ENCODE measurements at regions not wholly inside any gene's neighbourhood (a gene's known extent, or its start where the extent isn't known, plus 50 kb on each side); places are given as distances from the start of the nearest gene placed in this dataset.

GRCh38 chr13:34300559-34300958 lies 482.6 kb downstream of the RFC3 start:
- no peak for DNase-seq (ENCODE audit: low read depth)
- no peak for TF ChIP-seq CTCF (conservative IDR thresholded peaks at IDR 0.05; ENCODE audit: low read length)
- H3K4me3 ChIP-seq (ENCODE audit: low read length): no peak overlapping the region

DNA sequence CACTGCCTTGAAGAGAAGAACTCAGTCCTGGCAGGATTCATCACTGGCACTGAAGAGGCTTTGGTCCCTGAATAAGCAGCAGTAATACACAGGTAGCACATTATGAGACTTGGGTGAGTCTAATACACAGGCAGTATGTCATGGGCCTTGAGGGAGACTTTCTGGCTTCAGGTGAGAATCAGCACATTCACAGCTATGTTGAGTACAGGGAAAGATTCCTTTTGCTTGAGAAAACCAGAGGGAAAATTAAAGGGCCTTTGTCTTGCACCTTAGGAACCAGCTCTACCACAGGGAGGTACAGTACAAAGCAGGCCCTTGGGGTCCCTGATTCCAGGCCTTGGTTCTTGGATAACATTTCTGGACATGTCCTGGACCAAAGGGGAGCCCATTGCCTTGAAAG lies 484.6 kb downstream of the RFC3 start:
- no peak overlapping the region for H3K4me3 ChIP-seq (ENCODE audit: low read length)
- TF ChIP-seq CTCF (conservative IDR thresholded peaks at IDR 0.05; ENCODE audit: low read length): no peak
- no peak for DNase-seq (ENCODE audit: low read depth)

- DNase-seq (ENCODE audit: low read depth): no peak
- TF ChIP-seq CTCF (conservative IDR thresholded peaks at IDR 0.05; ENCODE audit: low read length): no peak
These were observed 485.4 kb downstream of the RFC3 start for GRCh38 chr13:34303346-34303745.

GRCh38 chr13:34307607-34308006 lies 489.7 kb downstream of the RFC3 start:
- no peak for DNase-seq (ENCODE audit: low read depth)
- TF ChIP-seq CTCF (conservative IDR thresholded peaks at IDR 0.05; ENCODE audit: low read length): no peak
- H3K4me3 ChIP-seq (ENCODE audit: low read length): no peak overlapping the region

More at GRCh38 chr13:34303346-34303745, 485.4 kb downstream of the RFC3 start:
- H3K4me3 ChIP-seq (ENCODE audit: low read length): no peak overlapping the region

- H3K4me3 ChIP-seq (ENCODE audit: low read length): no peak overlapping the region
- peak; percentile 85 for DNase-seq (ENCODE audit: low read depth)
- no peak for TF ChIP-seq CTCF (conservative IDR thresholded peaks at IDR 0.05; ENCODE audit: low read length)
These were observed 490.8 kb downstream of the RFC3 start for GRCh38 chr13:34308725-34309124.

- no peak for TF ChIP-seq CTCF (conservative IDR thresholded peaks at IDR 0.05; ENCODE audit: low read length)
- DNase-seq (ENCODE audit: low read depth): no peak
- no peak overlapping the region for H3K4me3 ChIP-seq (ENCODE audit: low read length)
These were observed 492.6 kb downstream of the RFC3 start for GRCh38 chr13:34310539-34310938.

- TF ChIP-seq CTCF (conservative IDR thresholded peaks at IDR 0.05; ENCODE audit: low read length): no peak
- no peak for DNase-seq (ENCODE audit: low read depth)
- no peak overlapping the region for H3K4me3 ChIP-seq (ENCODE audit: low read length)
These were observed 493.3 kb downstream of the RFC3 start for GRCh38 chr13:34311251-34311650.

Measured in AG10803 (cell line).